B cell (primary cell): ENCODE measurements at regions not wholly inside any gene's neighbourhood (a gene's known extent, or its start where the extent isn't known, plus 50 kb on each side); places are given as distances from the start of the nearest gene placed in this dataset.

ENCODE experiments used
- ATAC-seq: fragments of 200-7000 bp; cut with Tn5 transposase; one replicate; pipeline ENCODE4 v1.10.0; 2021; ENCODE audit warnings: low read depth, mild to moderate bottlenecking, moderate number of reproducible peaks, moderate library complexity
- CTCF ChIA-PET: fragments of 350-600 bp; sonication (Branson Sonifier 250); formaldehyde crosslinking; loops from one replicate; lab custom pipeline; 2021; ENCODE audit warnings: antibody characterized with exemption, inconsistent platforms; lab: Charles Lee
- POLR2A ChIA-PET: fragments of 350-600 bp; sonication (Branson Sonifier 250); formaldehyde crosslinking; loops from one replicate; lab custom pipeline; 2021; ENCODE audit warnings: antibody characterized with exemption; lab: Charles Lee
- DNase-seq: peaks from one replicate; pipeline ENCODE4 v3.0.0; 2013
- H2AFZ ChIP-seq: 2 replicates; pipeline ENCODE4 v1.6.1; 2012; ENCODE audit warnings: mild to moderate bottlenecking, low read depth, low read length; ENCODE audit not compliant: insufficient read depth, poor library complexity, severe bottlenecking
- H3K27ac ChIP-seq, 2 donors: 1 replicate in 1 of 2; 2 replicates in 1 of 2; pipeline ENCODE4 v1.5.1; 2012 to 2013; ENCODE audit warnings: low read length in 2 of 2, mild to moderate bottlenecking in 2 of 2, moderate library complexity in 1 of 2
- H3K27me3 ChIP-seq, 4 experiments: fragments of 200-600 bp in 1 of 4; sonication (generic) in 1 of 4; replicated peaks in 1 of 4; 1 replicate in 2 of 4; 2 replicates in 2 of 4; pipeline versions ENCODE4 v1.6.1 to v1.7.0; 2013 to 2016; ENCODE audit warnings: low read length in 3 of 4, mild to moderate bottlenecking in 2 of 4, mixed read lengths in 1 of 4, moderate library complexity in 1 of 4; ENCODE audit not compliant: insufficient read depth in 4 of 4, control insufficient read depth in 3 of 4; ENCODE audit errors: control extremely low read depth in 1 of 4
- H3K36me3 ChIP-seq, 2 experiments: replicated peaks in 1 of 2; 1 replicate in 1 of 2; 2 replicates in 1 of 2; pipeline versions ENCODE4 v1.6.1 to v1.7.1; 2013; ENCODE audit warnings: low read length in 1 of 2; ENCODE audit not compliant: insufficient read depth in 2 of 2, control insufficient read depth in 1 of 2; ENCODE audit errors: control extremely low read depth in 1 of 2, extremely low read depth in 1 of 2
- H3K4me1 ChIP-seq, 2 donors: fragments of 200-600 bp in 1 of 2; sonication (generic) in 1 of 2; 1 replicate in 1 of 2; 2 replicates in 1 of 2; pipeline versions ENCODE4 v1.5.1 to v1.6.1; 2013 to 2017; ENCODE audit warnings: low read length in 2 of 2; ENCODE audit not compliant: control insufficient read depth in 2 of 2, insufficient read depth in 2 of 2
- H3K4me2 ChIP-seq: replicated peaks from 2 replicates; pipeline ENCODE3; 2012; ENCODE audit warnings: mild to moderate bottlenecking, low read depth, low read length; ENCODE audit not compliant: poor library complexity, severe bottlenecking
- H3K4me3 ChIP-seq, 5 experiments: fragments of 200-600 bp in 1 of 5; sonication (generic) in 1 of 5; 1 replicate in 3 of 5; 2 replicates in 2 of 5; pipeline versions ENCODE4 v1.5.1 to v1.7.0; 2011 to 2016; ENCODE audit warnings: low read length in 4 of 5, mild to moderate bottlenecking in 4 of 5, low read depth in 2 of 5, control low read depth in 1 of 5, moderate library complexity in 1 of 5; ENCODE audit not compliant: insufficient read depth in 1 of 5; ENCODE audit errors: control extremely low read depth in 1 of 5, extremely low read depth in 1 of 5
- H3K79me2 ChIP-seq: fragments of 200-600 bp; sonication (generic); one replicate; pipeline ENCODE4 v1.6.0; 2016; ENCODE audit warnings: low read length; ENCODE audit not compliant: control insufficient read depth, insufficient read depth
- H3K9ac ChIP-seq: fragments of 200-600 bp; sonication (generic); 2 replicates; pipeline ENCODE4 v1.6.1; 2017; ENCODE audit warnings: mild to moderate bottlenecking, low read length, moderate library complexity
- H3K9me3 ChIP-seq, 3 donors: one replicate each; pipeline versions ENCODE4 v1.6.1 to v1.7.1; 2013; ENCODE audit warnings: low read length in 2 of 3; ENCODE audit not compliant: control insufficient read depth in 2 of 3, insufficient read depth in 1 of 3; ENCODE audit errors: control extremely low read depth in 1 of 3
- H4K20me1 ChIP-seq: 2 replicates; pipeline ENCODE4 v1.6.0; 2012; ENCODE audit warnings: mild to moderate bottlenecking, low read length; ENCODE audit not compliant: insufficient read depth, control insufficient read depth, poor library complexity, severe bottlenecking
- H3K27ac Mint-ChIP-seq: one replicate; pipeline ENCODE4 v1.8.0; 2021; ENCODE audit warnings: mixed read lengths
- H3K27me3 Mint-ChIP-seq: one replicate; pipeline ENCODE4 v1.8.0; 2021; ENCODE audit warnings: mixed read lengths
- H3K4me1 Mint-ChIP-seq: one replicate; pipeline ENCODE4 v1.8.0; 2021; ENCODE audit warnings: mixed read lengths
- H3K4me3 Mint-ChIP-seq: one replicate; pipeline ENCODE4 v1.8.0; 2021; ENCODE audit warnings: mixed read lengths
- H3K9me3 Mint-ChIP-seq: one replicate; pipeline ENCODE4 v1.8.0; 2022; ENCODE audit warnings: mixed read lengths; ENCODE audit not compliant: insufficient read depth
- CTCF ChIP-seq: fragments of 200-600 bp; IDR thresholded peaks from one replicate; pipeline ENCODE4 v1.8.0; 2022; ENCODE audit warnings: antibody characterized with exemption, mild to moderate bottlenecking
- EZH2 ChIP-seq: IDR thresholded peaks from 2 replicates; pipeline ENCODE4 v1.6.1; 2012; ENCODE audit warnings: borderline replicate concordance, low read depth, mild to moderate bottlenecking, moderate library complexity, low read length; ENCODE audit not compliant: insufficient read depth, poor library complexity, severe bottlenecking
- WGBS: methylation state at CpG from one replicate; pipeline ENCODE4 v1.1.5; 2013; ENCODE audit warnings: missing lambda C conversion rate; ENCODE audit not compliant: insufficient coverage; 5-methylcytosine and 5-hydroxymethylcytosine counted together
- intact Hi-C: fragments of 100-400 bp; cut with micrococcal nuclease; formaldehyde crosslinking; loops from one replicate; pipeline ENCODE4 v1.10.0; 2022

- no peak overlapping the region for H3K4me3 Mint-ChIP-seq
Measured at GRCh38 chr2:129744649-129745048, 234.8 kb upstream of the RAB6C start.

GRCh38 chr2:129747500-129748125 lies 231.9 kb upstream of the RAB6C start:
- TF ChIP-seq CTCF (no peak), EZH2 (no peak)
- WGBS, result 92% methylated on average over 6 of the region's 6 CpGs

More at GRCh38 chr2:129744649-129745048, 234.8 kb upstream of the RAB6C start:
- ChIA-PET POLR2A (no interaction called here), CTCF (no interaction called here)
- intact Hi-C loops, result no loop called here
- no peak overlapping the region for H3K4me3 ChIP-seq
- 95% methylated on average over 6 of the region's 8 CpGs for WGBS
- Mint-ChIP-seq H3K27ac (no peak overlapping the region), H3K27me3 (peaks cover 11% of the 10 kb centered on the region), H3K9me3 (no peaks in the 10 kb centered on the region), H3K4me1 (no peaks in the 10 kb centered on the region)
- H4K20me1 ChIP-seq, result no peaks in the 10 kb centered on the region
- TF ChIP-seq CTCF (no peak), EZH2 (no peak)
- no peaks in the 10 kb centered on the region for H3K4me1 ChIP-seq
- H3K79me2 ChIP-seq, result no peaks in the 10 kb centered on the region
- ATAC-seq (no peak), DNase-seq (no peak)
- H3K9ac ChIP-seq, result no peak overlapping the region
- peaks cover 0 to 2% (median 0%) of the 10 kb centered on the region in 4 experiments for H3K27me3 ChIP-seq
- no peak overlapping the region for H2AFZ ChIP-seq
- peaks cover 0 to 4% (median 0%) of the 10 kb centered on the region in 3 donors for H3K9me3 ChIP-seq
- H3K36me3 ChIP-seq, result no peaks in the 10 kb centered on the region
- H3K27ac ChIP-seq, result no peak overlapping the region
- no peak overlapping the region for H3K4me2 ChIP-seq

More at GRCh38 chr2:129747500-129748125, 231.9 kb upstream of the RAB6C start:
- intact Hi-C loops, result no loop called here
- Histone ChIP-seq H4K20me1 (no peaks in the 10 kb centered on the region), H3K9ac (no peak overlapping the region), H3K27me3 (peaks cover 0 to 2% (median 0%) of the 10 kb centered on the region in 4 experiments), H3K79me2 (no peaks in the 10 kb centered on the region), H3K9me3 (no peaks in the 10 kb centered on the region), H3K4me1 (no peaks in the 10 kb centered on the region), H3K4me3 (no peak overlapping the region), H3K27ac (no peak overlapping the region), H3K36me3 (no peaks in the 10 kb centered on the region), H3K4me2 (no peak overlapping the region), H2AFZ (no peak overlapping the region)
- Mint-ChIP-seq H3K27ac (no peak overlapping the region), H3K27me3 (peaks cover 11% of the 10 kb centered on the region), H3K4me3 (no peak overlapping the region), H3K9me3 (no peaks in the 10 kb centered on the region), H3K4me1 (no peaks in the 10 kb centered on the region)
- DNase-seq (no peak), ATAC-seq (no peak)
- POLR2A ChIA-PET, result no interaction called here
- CTCF ChIA-PET, result no interaction called here
